ENCODE measurements at regions not wholly inside any gene's neighbourhood (a gene's known extent, or its start where the extent isn't known, plus 50 kb on each side); places are given as distances from the start of the nearest gene placed in this dataset.
"Not testable (repeated sequence)": the region's sequence is repeated elsewhere in the genome, so short reads cannot be mapped to it uniquely, and the experiment has no call there.

- DNase-seq, result no peak
Measured at GRCh38 chr2:114066186-114066747, 176.4 kb downstream of the ACTR3 start.

- DNase-seq, result peak; percentile 3
Measured at GRCh38 chr2:114068438-114068837, 178.5 kb downstream of the ACTR3 start.

GRCh38 chr2:114076961-114077360, 187.1 kb downstream of the ACTR3 start:
- no peak for DNase-seq

GRCh38 chr2:114079366-114080004, 189.6 kb downstream of the ACTR3 start:
- no peak for DNase-seq

- DNase-seq, result no peak
Measured at GRCh38 chr2:114082731-114083433, 193.0 kb downstream of the ACTR3 start.

- no peak for DNase-seq
Measured at GRCh38 chr2:114083717-114084387, 194.0 kb downstream of the ACTR3 start.

- DNase-seq, result no peak
Measured at GRCh38 chr2:114085238-114085637, 195.3 kb downstream of the ACTR3 start.

- no peak for DNase-seq
Measured at GRCh38 chr2:114085992-114086391, 196.1 kb downstream of the ACTR3 start.

GRCh38 chr2:114089636-114090319, 199.9 kb downstream of the ACTR3 start:
- DNase-seq, result no peak

GRCh38 chr2:114091010-114091409, 201.1 kb downstream of the ACTR3 start:
- no peak for DNase-seq

GRCh38 chr2:114108249-114108648, 218.4 kb downstream of the ACTR3 start:
- DNase-seq, result no peak

GRCh38 chr2:114108824-114109416, 219.0 kb downstream of the ACTR3 start:
- DNase-seq, result no peak

GRCh38 chr2:114111329-114111728, 221.4 kb downstream of the ACTR3 start:
- DNase-seq, result no peak

GRCh38 chr2:114113518-114113917, 223.6 kb downstream of the ACTR3 start:
- DNase-seq, result no peak

- DNase-seq, result no peak
Measured at GRCh38 chr2:114118088-114118487, 228.2 kb downstream of the ACTR3 start.

GRCh38 chr2:114119862-114120261, 230.0 kb downstream of the ACTR3 start:
- no peak for DNase-seq

- DNase-seq, result no peak
Measured at GRCh38 chr2:114122930-114123329, 233.0 kb downstream of the ACTR3 start.

- DNase-seq, result no peak
Measured at GRCh38 chr2:114123925-114124324, 234.0 kb downstream of the ACTR3 start.

GRCh38 chr2:114127372-114127771, 237.5 kb downstream of the ACTR3 start:
- DNase-seq, result peak; percentile 1

GRCh38 chr2:114128263-114128662, 238.4 kb downstream of the ACTR3 start:
- DNase-seq, result no peak

GRCh38 chr2:114128725-114129124, 238.8 kb downstream of the ACTR3 start:
- no peak for DNase-seq

GRCh38 chr2:114132050-114132449, 242.2 kb downstream of the ACTR3 start:
- DNase-seq, result not testable (repeated sequence)

Data from fibroblast of skin of back (primary cell).